WTC11 (cell line): ENCODE measurements at regions not wholly inside any gene's neighbourhood (a gene's known extent, or its start where the extent isn't known, plus 50 kb on each side); places are given as distances from the start of the nearest gene placed in this dataset.
A peak's percentile ranks its signal among the peaks of the same experiment; 100 is the strongest.

Experiments
- ATAC-seq: fragments of 200-7000 bp; cut with Tn5 transposase; 2 replicates; pipeline ENCODE4 v1.10.0; 2021; ENCODE audit warnings: mild to moderate bottlenecking, moderate library complexity
- CTCF ChIA-PET: fragments of 300-600 bp; sonication (Branson Sonifier 250); formaldehyde crosslinking; loops from one replicate; lab custom pipeline; 2021; ENCODE audit warnings: antibody characterized with exemption; lab: Charles Lee
- POLR2A ChIA-PET: fragments of 350-600 bp; sonication (Branson Sonifier 250); formaldehyde crosslinking; loops from one replicate; lab custom pipeline; 2021; ENCODE audit warnings: antibody characterized with exemption; lab: Charles Lee
- DNase-seq: peaks from one replicate; pipeline ENCODE4 v3.0.0; 2021; ENCODE audit warnings: low spot score
- H3K27ac Mint-ChIP-seq: 2 replicates; pipeline ENCODE4 v1.8.0; 2021; ENCODE audit warnings: mixed read lengths
- H3K27me3 Mint-ChIP-seq: 2 replicates; pipeline ENCODE4 v1.8.0; 2021; ENCODE audit warnings: low read depth, mild to moderate bottlenecking, moderate library complexity, mixed read lengths
- H3K36me3 Mint-ChIP-seq: 2 replicates; pipeline ENCODE4 v1.8.0; 2021; ENCODE audit warnings: mixed read lengths
- H3K4me1 Mint-ChIP-seq: 2 replicates; pipeline ENCODE4 v1.8.0; 2022; ENCODE audit warnings: mixed read lengths
- H3K4me3 Mint-ChIP-seq: 2 replicates; pipeline ENCODE4 v1.8.0; 2021; ENCODE audit warnings: mild to moderate bottlenecking, moderate library complexity, mixed read lengths
- H3K9me3 Mint-ChIP-seq: 2 replicates; pipeline ENCODE4 v1.8.0; 2021; ENCODE audit warnings: mixed read lengths
- AR ChIP-seq: fragments of 250-450 bp; sonication (Bioruptor Pico); IDR thresholded peaks from 2 replicates; pipeline ENCODE4 v1.9.0; 2021; ENCODE audit warnings: mild to moderate bottlenecking
- ATF1 ChIP-seq: sonication (generic); formaldehyde crosslinking; IDR thresholded peaks from 2 replicates; pipeline ENCODE4 v1.8.1; 2023; ENCODE audit warnings: mild to moderate bottlenecking, moderate library complexity, missing genetic modification reagents
- CREB1 ChIP-seq: sonication (generic); formaldehyde crosslinking; IDR thresholded peaks from 2 replicates; pipeline ENCODE4 v1.8.0; 2023; ENCODE audit warnings: mild to moderate bottlenecking, missing genetic modification reagents
- CREM ChIP-seq: sonication (generic); formaldehyde crosslinking; IDR thresholded peaks from 2 replicates; pipeline ENCODE4 v1.8.1; 2022; ENCODE audit warnings: mild to moderate bottlenecking, missing genetic modification reagents, moderate library complexity
- E2F1 ChIP-seq: sonication (generic); formaldehyde crosslinking; IDR thresholded peaks from 2 replicates; pipeline ENCODE4 v1.8.0; 2022; ENCODE audit warnings: mild to moderate bottlenecking, missing genetic modification reagents
- EMX1 ChIP-seq: fragments of 250-450 bp; sonication (Bioruptor Pico); IDR thresholded peaks from 2 replicates; pipeline ENCODE4 v1.8.0; 2021; ENCODE audit warnings: mild to moderate bottlenecking
- ETV6 ChIP-seq: sonication (generic); formaldehyde crosslinking; IDR thresholded peaks from 2 replicates; pipeline ENCODE4 v1.8.1; 2022; ENCODE audit warnings: mild to moderate bottlenecking, missing genetic modification reagents
- FOXK1 ChIP-seq: sonication (generic); formaldehyde crosslinking; IDR thresholded peaks from 2 replicates; pipeline ENCODE4 v1.8.0; 2022; ENCODE audit warnings: mild to moderate bottlenecking, moderate library complexity, missing genetic modification reagents
- FOXP4 ChIP-seq: sonication (generic); formaldehyde crosslinking; IDR thresholded peaks from 2 replicates; pipeline ENCODE4 v1.8.0; 2022; ENCODE audit warnings: mild to moderate bottlenecking, missing genetic modification reagents
- GABPB1 ChIP-seq: sonication (generic); formaldehyde crosslinking; IDR thresholded peaks from 2 replicates; pipeline ENCODE4 v1.8.1; 2023; ENCODE audit warnings: mild to moderate bottlenecking, missing genetic modification reagents
- HMGA2 ChIP-seq: fragments of 250-450 bp; sonication (Bioruptor Pico); IDR thresholded peaks from 2 replicates; pipeline ENCODE4 v1.4.0; 2021; ENCODE audit warnings: mild to moderate bottlenecking, moderate library complexity
- JUN ChIP-seq: sonication (generic); formaldehyde crosslinking; IDR thresholded peaks from 2 replicates; pipeline ENCODE4 v1.8.0; 2023; ENCODE audit warnings: mild to moderate bottlenecking, missing genetic modification reagents
- MAX ChIP-seq: sonication (generic); formaldehyde crosslinking; IDR thresholded peaks from 2 replicates; pipeline ENCODE4 v1.8.0; 2022; ENCODE audit warnings: mild to moderate bottlenecking, missing genetic modification reagents
- MXD4 ChIP-seq: fragments of 250-450 bp; sonication (Bioruptor Pico); IDR thresholded peaks from 2 replicates; pipeline ENCODE4 v1.8.0; 2021; ENCODE audit warnings: mild to moderate bottlenecking, moderate library complexity, borderline replicate concordance
- NR3C1 ChIP-seq: sonication (generic); formaldehyde crosslinking; conservative IDR thresholded peaks from 2 replicates; pipeline ENCODE4 v1.8.1; 2023; ENCODE audit warnings: low read depth, mild to moderate bottlenecking, missing genetic modification reagents
- RELA ChIP-seq: sonication (generic); formaldehyde crosslinking; IDR thresholded peaks from 2 replicates; pipeline ENCODE4 v1.8.1; 2022; ENCODE audit warnings: missing genetic modification reagents, mild to moderate bottlenecking, borderline replicate concordance
- SMAD3 ChIP-seq: sonication (generic); formaldehyde crosslinking; IDR thresholded peaks from 2 replicates; pipeline ENCODE4 v1.8.0; 2022; ENCODE audit warnings: missing genetic modification reagents, mild to moderate bottlenecking, borderline replicate concordance
- TEAD1 ChIP-seq: sonication (generic); formaldehyde crosslinking; IDR thresholded peaks from 2 replicates; pipeline ENCODE4 v1.8.0; 2022; ENCODE audit warnings: mild to moderate bottlenecking, missing genetic modification reagents
- ZNF138 ChIP-seq: sonication (generic); formaldehyde crosslinking; conservative IDR thresholded peaks from 2 replicates; pipeline ENCODE4 v1.8.1; 2022; ENCODE audit warnings: mild to moderate bottlenecking, moderate library complexity, missing genetic modification reagents
- ZNF219 ChIP-seq: sonication (generic); formaldehyde crosslinking; IDR thresholded peaks from 2 replicates; pipeline ENCODE4 v1.8.0; 2023; ENCODE audit warnings: missing genetic modification reagents, mild to moderate bottlenecking, borderline replicate concordance
- ZNF512 ChIP-seq: sonication (generic); formaldehyde crosslinking; IDR thresholded peaks from 2 replicates; pipeline ENCODE4 v1.8.1; 2022; ENCODE audit warnings: missing genetic modification reagents, borderline replicate concordance

- Mint-ChIP-seq H3K27ac (no peak overlapping the region), H3K36me3 (no peaks in the 10 kb centered on the region), H3K9me3 (peaks cover 4% of the 10 kb centered on the region; the same call in 1 of the 2 replicates)
- CTCF ChIA-PET: no interaction called here
- no peak for DNase-seq
- TF ChIP-seq HMGA2 (CRISPR knock-in tag) (no peak), FOXK1 (CRISPR knock-in tag) (no peak), GABPB1 (no peak), MAX (CRISPR knock-in tag) (no peak), JUN (no peak), ETV6 (no peak), CREM (CRISPR knock-in tag) (no peak), ZNF219 (CRISPR knock-in tag) (no peak), SMAD3 (CRISPR knock-in tag) (no peak), TEAD1 (CRISPR knock-in tag) (no peak), FOXP4 (CRISPR knock-in tag) (no peak), NR3C1 (CRISPR knock-in tag) (no peak), ZNF138 (CRISPR knock-in tag) (no peak), ATF1 (CRISPR knock-in tag) (no peak), EMX1 (CRISPR knock-in tag) (no peak), RELA (CRISPR knock-in tag) (no peak)
- TF ChIP-seq, all 79 proteins: peak for 0
- Mint-ChIP-seq H3K4me3 (no peak overlapping the region), H3K27me3 (peaks cover 10% of the 10 kb centered on the region), H3K4me1 (peaks cover 7% of the 10 kb centered on the region)
- POLR2A ChIA-PET: interaction anchor here (0.7 kb wide), 1 partner anchor 152 kb away, joined by 5 read pairs; no protein-coding TSS in a partner anchor
- no peak for ATAC-seq
These were observed 106.8 kb downstream of the CYP26A1 start for GRCh38 chr10:93180482-93180931.

- DNase-seq (no peak), ATAC-seq (peak; percentile 52; the same call in 1 of the 2 replicates)
- TF ChIP-seq AR (CRISPR knock-in tag) (no peak), ZNF512 (CRISPR knock-in tag) (no peak), ZNF138 (CRISPR knock-in tag) (no peak), MXD4 (CRISPR knock-in tag) (no peak), CREB1 (CRISPR knock-in tag) (no peak), E2F1 (CRISPR knock-in tag) (no peak)
- POLR2A ChIA-PET: no interaction called here
- no peak overlapping the region for H3K27ac Mint-ChIP-seq
- H3K9me3 Mint-ChIP-seq: peaks cover 4% of the 10 kb centered on the region; the same call in 1 of the 2 replicates
- no peak overlapping the region for H3K4me3 Mint-ChIP-seq
- CTCF ChIA-PET: no interaction called here
- H3K36me3 Mint-ChIP-seq: no peaks in the 10 kb centered on the region
- H3K27me3 Mint-ChIP-seq: peaks cover 10% of the 10 kb centered on the region
- peaks cover 7% of the 10 kb centered on the region for H3K4me1 Mint-ChIP-seq
These were observed 107.8 kb downstream of the CYP26A1 start for GRCh38 chr10:93181271-93182048.
